ENCODE measurements at regions not wholly inside any gene's neighbourhood (a gene's known extent, or its start where the extent isn't known, plus 50 kb on each side); places are given as distances from the start of the nearest gene placed in this dataset.

GRCh38 chr4:130026185-130026584 is 930.2 kb downstream of the C4orf33 start:
- DNase-seq (no peak), FAIRE-seq (no peak)
- no peak overlapping the region for H3K9ac ChIP-seq (ENCODE audit: low read length in 3 of 3)
- intact Hi-C loops (cut with DNase I), result no loop called here
- H3K4me1 ChIP-seq (ENCODE audit: control insufficient read depth in 2 of 3, insufficient read depth in 2 of 3, low read depth in 1 of 3, low read length in 3 of 3), result no peaks in the 10 kb centered on the region
- TF ChIP-seq CTCF (IDR thresholded peaks at IDR 0.05; ENCODE audit: borderline replicate concordance, extremely low read depth, insufficient read depth), result no peak
- H3K9me3 ChIP-seq (ENCODE audit: control insufficient read depth in 2 of 3, insufficient read depth in 1 of 3, low read length in 3 of 3), result no peaks in the 10 kb centered on the region
- no peaks in the 10 kb centered on the region for H3K27me3 ChIP-seq (ENCODE audit: control insufficient read depth, insufficient read depth, low read length)
- no peaks in the 10 kb centered on the region for H3K36me3 ChIP-seq (ENCODE audit: control insufficient read depth in 2 of 3, insufficient read depth in 3 of 3, low read length in 3 of 3)
- no peak overlapping the region for H3K4me3 ChIP-seq (ENCODE audit: low read length in 3 of 3)
- no peak overlapping the region for H3K27ac ChIP-seq (ENCODE audit: low read depth in 2 of 2, low read length in 2 of 2)

- Histone ChIP-seq H3K27ac (ENCODE audit: low read depth in 2 of 2, low read length in 2 of 2) (no peak overlapping the region), H3K36me3 (ENCODE audit: control insufficient read depth in 2 of 3, insufficient read depth in 3 of 3, low read length in 3 of 3) (no peaks in the 10 kb centered on the region), H3K9me3 (ENCODE audit: control insufficient read depth in 2 of 3, insufficient read depth in 1 of 3, low read length in 3 of 3) (no peaks in the 10 kb centered on the region), H3K4me3 (ENCODE audit: low read length in 3 of 3) (no peak overlapping the region), H3K27me3 (ENCODE audit: control insufficient read depth, insufficient read depth, low read length) (no peaks in the 10 kb centered on the region), H3K9ac (ENCODE audit: low read length in 3 of 3) (no peak overlapping the region), H3K4me1 (ENCODE audit: control insufficient read depth in 2 of 3, insufficient read depth in 2 of 3, low read depth in 1 of 3, low read length in 3 of 3) (no peaks in the 10 kb centered on the region)
- FAIRE-seq, result peak; percentile 25
- intact Hi-C loops (cut with DNase I), result no loop called here
- no peak for DNase-seq
- TF ChIP-seq CTCF (IDR thresholded peaks at IDR 0.05; ENCODE audit: borderline replicate concordance, extremely low read depth, insufficient read depth), result no peak
Measured at GRCh38 chr4:130027973-130028372, 932.0 kb downstream of the C4orf33 start.

- DNase-seq (no peak), FAIRE-seq (no peak)
- Histone ChIP-seq H3K36me3 (ENCODE audit: control insufficient read depth in 2 of 3, insufficient read depth in 3 of 3, low read length in 3 of 3) (no peaks in the 10 kb centered on the region), H3K4me1 (ENCODE audit: control insufficient read depth in 2 of 3, insufficient read depth in 2 of 3, low read depth in 1 of 3, low read length in 3 of 3) (no peaks in the 10 kb centered on the region), H3K27ac (ENCODE audit: low read depth in 2 of 2, low read length in 2 of 2) (no peak overlapping the region), H3K4me3 (ENCODE audit: low read length in 3 of 3) (no peak overlapping the region), H3K27me3 (ENCODE audit: control insufficient read depth, insufficient read depth, low read length) (no peaks in the 10 kb centered on the region), H3K9ac (ENCODE audit: low read length in 3 of 3) (no peak overlapping the region), H3K9me3 (ENCODE audit: control insufficient read depth in 2 of 3, insufficient read depth in 1 of 3, low read length in 3 of 3) (no peaks in the 10 kb centered on the region)
- intact Hi-C loops (cut with DNase I), result no loop called here
- no peak for TF ChIP-seq CTCF (IDR thresholded peaks at IDR 0.05; ENCODE audit: borderline replicate concordance, extremely low read depth, insufficient read depth)
Measured at GRCh38 chr4:130028552-130028951, 932.6 kb downstream of the C4orf33 start.

DNA sequence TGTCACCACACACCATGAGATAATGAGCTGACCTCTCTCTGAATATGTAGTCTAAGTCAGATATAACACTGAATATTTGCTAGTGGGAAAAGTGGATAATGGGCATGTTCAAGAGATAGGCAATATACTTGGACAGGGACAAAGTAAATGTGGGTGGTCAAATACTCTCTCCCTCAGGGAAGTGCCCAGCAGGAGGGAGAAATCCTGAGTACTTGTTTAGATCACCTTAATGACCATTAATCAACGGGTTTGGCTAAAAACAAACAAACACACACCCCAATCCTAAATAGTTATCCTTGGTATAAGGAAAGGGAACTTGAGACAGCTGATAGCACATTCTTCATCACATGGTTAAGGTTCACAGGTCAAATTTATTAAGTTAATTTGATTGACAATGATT is 933.5 kb downstream of the C4orf33 start:
- FAIRE-seq, result no peak

More for the DNA sequence above, 933.5 kb downstream of the C4orf33 start:
- no peak for TF ChIP-seq CTCF (IDR thresholded peaks at IDR 0.05; ENCODE audit: borderline replicate concordance, extremely low read depth, insufficient read depth)
- intact Hi-C loops (cut with DNase I), result no loop called here
- H3K4me1 ChIP-seq (ENCODE audit: control insufficient read depth in 2 of 3, insufficient read depth in 2 of 3, low read depth in 1 of 3, low read length in 3 of 3), result no peaks in the 10 kb centered on the region
- H3K9me3 ChIP-seq (ENCODE audit: control insufficient read depth in 2 of 3, insufficient read depth in 1 of 3, low read length in 3 of 3), result no peaks in the 10 kb centered on the region
- H3K27ac ChIP-seq (ENCODE audit: low read depth in 2 of 2, low read length in 2 of 2), result no peak overlapping the region
- H3K36me3 ChIP-seq (ENCODE audit: control insufficient read depth in 2 of 3, insufficient read depth in 3 of 3, low read length in 3 of 3), result no peaks in the 10 kb centered on the region
- H3K4me3 ChIP-seq (ENCODE audit: low read length in 3 of 3), result no peak overlapping the region
- H3K27me3 ChIP-seq (ENCODE audit: control insufficient read depth, insufficient read depth, low read length), result no peaks in the 10 kb centered on the region
- H3K9ac ChIP-seq (ENCODE audit: low read length in 3 of 3), result no peak overlapping the region
- no peak for DNase-seq

All from kidney (tissue), 13 donors.